ENCODE measurements at regions not wholly inside any gene's neighbourhood (a gene's known extent, or its start where the extent isn't known, plus 50 kb on each side); places are given as distances from the start of the nearest gene placed in this dataset.

DNA sequence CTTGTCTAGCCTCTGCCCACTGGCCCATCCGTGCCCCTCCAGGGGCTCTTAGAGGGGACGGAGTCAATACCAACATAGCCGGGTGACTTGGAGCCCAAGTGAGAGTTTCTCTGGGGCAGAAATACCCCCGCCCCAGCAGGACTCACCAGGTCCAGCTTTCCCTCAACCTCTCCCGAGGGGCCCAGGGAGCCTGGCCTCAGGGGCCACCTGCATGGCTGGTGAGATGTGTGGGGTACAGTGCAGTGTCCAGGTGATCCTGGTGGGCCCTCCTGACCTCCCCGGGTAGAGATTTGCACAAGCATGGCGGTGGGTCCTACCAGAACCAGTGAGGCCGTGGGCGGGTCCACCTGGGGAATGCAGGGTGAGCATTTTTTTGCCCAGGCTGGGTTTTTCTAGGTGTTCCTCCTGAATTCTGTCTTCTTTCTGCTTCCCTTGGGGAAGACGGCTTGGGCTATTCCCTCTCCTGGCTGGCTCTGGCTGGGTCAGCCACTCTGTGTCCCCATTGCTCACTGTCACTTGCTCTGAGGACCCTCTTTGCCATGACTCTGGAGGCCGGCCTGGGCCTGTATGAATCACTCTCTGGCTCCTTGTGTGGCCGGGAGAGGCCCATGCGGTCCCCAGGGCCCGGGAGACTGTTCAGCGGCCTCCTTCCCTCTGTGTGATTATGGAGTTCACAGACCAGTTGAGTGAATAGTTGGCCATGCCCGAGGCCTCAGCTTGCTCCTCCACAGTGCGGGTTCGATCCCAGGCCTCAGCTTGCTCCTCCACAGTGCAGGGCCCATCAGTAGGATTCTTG lies 71.0 kb upstream of the NKX1-1 start:
- no peak overlapping the region for H3K4me3 ChIP-seq (replicated peaks; ENCODE audit: low read depth, low read length)
- no peaks in the 10 kb centered on the region for H3K27me3 ChIP-seq (replicated peaks; ENCODE audit: control insufficient read depth, insufficient read depth, low read length)
- TF ChIP-seq, protein P1, sequence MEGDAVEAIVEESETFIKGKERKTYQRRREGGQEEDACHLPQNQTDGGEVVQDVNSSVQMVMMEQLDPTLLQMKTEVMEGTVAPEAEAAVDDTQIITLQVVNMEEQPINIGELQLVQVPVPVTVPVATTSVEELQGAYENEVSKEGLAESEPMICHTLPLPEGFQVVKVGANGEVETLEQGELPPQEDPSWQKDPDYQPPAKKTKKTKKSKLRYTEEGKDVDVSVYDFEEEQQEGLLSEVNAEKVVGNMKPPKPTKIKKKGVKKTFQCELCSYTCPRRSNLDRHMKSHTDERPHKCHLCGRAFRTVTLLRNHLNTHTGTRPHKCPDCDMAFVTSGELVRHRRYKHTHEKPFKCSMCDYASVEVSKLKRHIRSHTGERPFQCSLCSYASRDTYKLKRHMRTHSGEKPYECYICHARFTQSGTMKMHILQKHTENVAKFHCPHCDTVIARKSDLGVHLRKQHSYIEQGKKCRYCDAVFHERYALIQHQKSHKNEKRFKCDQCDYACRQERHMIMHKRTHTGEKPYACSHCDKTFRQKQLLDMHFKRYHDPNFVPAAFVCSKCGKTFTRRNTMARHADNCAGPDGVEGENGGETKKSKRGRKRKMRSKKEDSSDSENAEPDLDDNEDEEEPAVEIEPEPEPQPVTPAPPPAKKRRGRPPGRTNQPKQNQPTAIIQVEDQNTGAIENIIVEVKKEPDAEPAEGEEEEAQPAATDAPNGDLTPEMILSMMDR (IDR thresholded peaks at IDR 0.05; ENCODE audit: insufficient read depth, low read length, poor library complexity, severe bottlenecking): no peak
- no peaks in the 10 kb centered on the region for H3K36me3 ChIP-seq (ENCODE audit: control insufficient read depth, insufficient read depth, low read length)
- DNase-seq (ENCODE audit: extremely low read depth, insufficient read length): no peak

DNA sequence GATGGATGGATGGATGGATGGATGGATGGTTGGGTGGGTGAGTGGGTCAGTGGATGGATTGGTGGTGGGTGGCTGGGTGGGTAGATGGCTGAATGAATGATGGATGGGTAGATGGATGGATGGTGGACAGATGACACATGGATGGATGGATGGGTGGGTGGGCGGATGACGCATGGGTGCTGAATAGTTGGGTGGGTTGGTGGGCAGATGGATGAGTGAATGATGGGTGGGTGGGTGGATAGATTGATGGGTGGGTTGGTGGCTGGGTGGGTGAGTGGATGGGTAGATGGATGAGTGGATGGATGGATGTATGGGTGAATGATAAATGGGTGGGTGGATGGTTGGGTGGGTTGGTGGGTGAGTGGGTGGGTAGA lies 69.9 kb upstream of the NKX1-1 start:
- TF ChIP-seq, protein P1 (IDR thresholded peaks at IDR 0.05; ENCODE audit: insufficient read depth, low read length, poor library complexity, severe bottlenecking): no peak
- no peak overlapping the region for H3K4me3 ChIP-seq (replicated peaks; ENCODE audit: low read depth, low read length)
- H3K27me3 ChIP-seq (replicated peaks; ENCODE audit: control insufficient read depth, insufficient read depth, low read length): no peaks in the 10 kb centered on the region
- H3K36me3 ChIP-seq (ENCODE audit: control insufficient read depth, insufficient read depth, low read length): no peaks in the 10 kb centered on the region
- no peak for DNase-seq (ENCODE audit: extremely low read depth, insufficient read length)

DNA sequence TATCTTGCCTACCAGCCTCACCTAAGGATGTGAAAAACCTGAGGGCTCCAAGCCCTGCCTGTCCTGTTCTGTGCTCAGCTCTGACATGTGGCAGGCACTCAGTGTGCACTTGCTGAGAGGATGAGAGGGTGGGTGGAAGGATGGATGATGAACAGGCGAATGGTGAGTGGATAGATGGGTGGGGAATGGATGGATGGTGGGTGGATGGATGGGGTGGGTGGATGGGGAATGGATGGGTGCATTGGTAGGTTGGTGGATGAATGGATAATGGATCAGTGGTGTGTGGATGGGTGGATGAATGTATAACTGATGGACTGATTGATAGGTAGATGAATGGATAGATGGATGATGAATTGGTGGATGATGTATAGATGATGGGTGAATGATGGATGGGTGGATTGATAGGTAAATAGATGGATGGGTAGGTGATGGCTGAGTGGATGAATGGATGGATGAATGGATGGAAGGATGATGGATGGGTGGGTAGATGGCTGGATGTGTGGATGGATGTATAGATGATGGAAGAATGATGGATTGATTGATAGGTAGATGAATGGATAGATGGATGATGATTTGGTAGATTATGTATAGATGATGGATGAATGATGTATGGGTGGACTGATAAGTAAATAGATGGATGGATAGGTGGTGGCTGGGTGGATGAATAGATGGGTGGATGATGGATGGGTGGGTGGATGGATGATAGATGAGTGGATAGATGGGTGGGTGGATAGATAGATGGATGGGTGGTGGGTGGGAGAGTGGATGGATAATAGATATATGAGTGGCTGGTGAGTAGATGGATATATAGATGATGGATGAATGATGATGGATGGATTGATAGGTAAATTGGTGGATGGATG lies 69.3 kb upstream of the NKX1-1 start:
- Histone ChIP-seq H3K36me3 (ENCODE audit: control insufficient read depth, insufficient read depth, low read length) (no peaks in the 10 kb centered on the region), H3K4me3 (replicated peaks; ENCODE audit: low read depth, low read length) (no peak overlapping the region), H3K27me3 (replicated peaks; ENCODE audit: control insufficient read depth, insufficient read depth, low read length) (no peaks in the 10 kb centered on the region)
- TF ChIP-seq, protein P1 (IDR thresholded peaks at IDR 0.05; ENCODE audit: insufficient read depth, low read length, poor library complexity, severe bottlenecking): no peak
- DNase-seq (ENCODE audit: extremely low read depth, insufficient read length): no peak

DNA sequence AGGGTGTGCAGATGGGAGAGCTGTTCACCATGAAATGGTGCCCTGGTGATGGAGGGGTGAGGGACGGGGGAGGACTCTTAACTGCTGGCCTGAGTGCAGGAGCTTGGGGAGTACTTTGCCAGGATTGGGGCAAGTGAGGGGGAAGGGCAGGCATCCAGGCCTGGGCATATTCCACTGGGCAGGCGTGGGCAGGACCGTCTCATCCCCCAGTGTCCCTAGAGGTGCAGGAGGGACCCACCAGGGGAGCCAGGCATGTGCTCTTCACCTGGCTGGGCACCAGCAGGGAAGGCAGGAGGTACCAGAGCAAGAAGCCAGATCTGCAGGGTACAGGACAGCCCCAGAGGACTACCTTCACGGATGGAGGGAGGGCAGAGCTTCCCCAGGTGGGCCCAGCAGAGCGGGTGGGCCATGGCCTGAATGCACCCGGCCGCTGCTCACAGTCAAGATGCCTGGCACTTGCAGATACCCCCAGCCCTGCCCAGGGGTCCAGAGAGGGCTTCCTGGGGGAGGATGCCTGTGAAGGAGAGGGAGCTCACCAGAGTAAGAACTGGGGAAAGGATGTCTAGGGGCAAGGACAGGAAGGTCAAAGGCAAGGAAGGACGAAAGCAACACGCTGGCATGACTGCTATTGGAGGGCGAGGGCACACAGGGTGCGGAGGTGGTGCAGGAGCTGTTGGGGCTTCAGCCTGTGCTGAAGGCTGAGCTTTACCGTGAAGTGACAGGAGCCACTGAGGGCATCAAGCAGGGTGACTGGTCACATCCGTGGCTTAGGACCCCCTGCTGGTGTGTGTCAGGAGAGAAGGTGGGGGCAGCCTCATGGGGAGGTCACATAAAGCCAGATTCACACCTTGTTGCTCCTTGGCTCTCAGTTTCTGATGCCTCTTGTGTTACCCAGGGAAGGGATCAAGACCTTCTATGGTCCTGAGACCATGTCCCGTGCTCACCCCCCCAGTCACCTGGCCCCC lies 68.2 kb upstream of the NKX1-1 start:
- Histone ChIP-seq H3K27me3 (replicated peaks; ENCODE audit: control insufficient read depth, insufficient read depth, low read length) (no peaks in the 10 kb centered on the region), H3K4me3 (replicated peaks; ENCODE audit: low read depth, low read length) (no peak overlapping the region), H3K36me3 (ENCODE audit: control insufficient read depth, insufficient read depth, low read length) (no peaks in the 10 kb centered on the region)
- DNase-seq (ENCODE audit: extremely low read depth, insufficient read length): no peak
- TF ChIP-seq, protein P1 (IDR thresholded peaks at IDR 0.05; ENCODE audit: insufficient read depth, low read length, poor library complexity, severe bottlenecking): no peak

DNA sequence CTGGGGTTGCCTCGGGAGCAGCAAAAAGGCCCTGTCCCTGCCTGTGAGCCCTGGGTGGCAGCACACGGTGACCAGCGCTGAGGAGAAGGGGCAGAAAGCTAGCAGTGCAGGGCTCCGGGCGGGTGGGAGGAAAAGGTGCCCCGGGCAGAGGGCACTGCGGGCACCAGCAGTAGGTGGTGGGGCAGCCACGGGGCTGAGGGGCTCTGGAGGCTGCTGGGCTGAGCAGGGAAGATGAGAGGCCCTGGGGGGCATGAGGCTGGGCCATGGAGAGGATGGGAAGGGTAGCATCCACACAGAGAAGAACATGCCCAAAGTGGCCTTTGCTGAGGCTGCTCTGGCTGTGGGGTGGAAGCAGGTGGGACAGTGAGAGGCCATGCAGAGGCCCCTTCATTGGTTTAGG lies 67.5 kb upstream of the NKX1-1 start:
- Histone ChIP-seq H3K27me3 (replicated peaks; ENCODE audit: control insufficient read depth, insufficient read depth, low read length) (no peaks in the 10 kb centered on the region), H3K36me3 (ENCODE audit: control insufficient read depth, insufficient read depth, low read length) (no peaks in the 10 kb centered on the region), H3K4me3 (replicated peaks; ENCODE audit: low read depth, low read length) (no peak overlapping the region)
- no peak for DNase-seq (ENCODE audit: extremely low read depth, insufficient read length)
- TF ChIP-seq, protein P1 (IDR thresholded peaks at IDR 0.05; ENCODE audit: insufficient read depth, low read length, poor library complexity, severe bottlenecking): no peak
